Keratinocyte (primary cell): ENCODE measurements at regions not wholly inside any gene's neighbourhood (a gene's known extent, or its start where the extent isn't known, plus 50 kb on each side); places are given as distances from the start of the nearest gene placed in this dataset.

ENCODE experiments used
- CTCF ChIP-seq, 3 experiments: IDR thresholded peaks in 1 of 3; conservative IDR thresholded peaks in 1 of 3; optimal IDR thresholded peaks in 1 of 3; 2 replicates in 2 of 3; 3 replicates in 1 of 3; pipeline versions ENCODE3 to v1.5.1; 2011; ENCODE audit warnings: low read length in 3 of 3, mild to moderate bottlenecking in 3 of 3, moderate library complexity in 2 of 3, control low read depth in 1 of 3, inconsistent platforms in 1 of 3; ENCODE audit not compliant: insufficient read depth in 2 of 3; ENCODE audit errors: extremely low read depth in 1 of 3
- EZH2 ChIP-seq: IDR thresholded peaks from one replicate; pipeline ENCODE4 v1.6.1; 2012; ENCODE audit warnings: inconsistent platforms, mild to moderate bottlenecking, low read length, moderate library complexity

- TF ChIP-seq CTCF (optimal IDR thresholded peaks at IDR 0.05 in 1 of 3, IDR thresholded peaks at IDR 0.05 in 1 of 3, conservative IDR thresholded peaks at IDR 0.05 in 1 of 3; ENCODE audit: extremely low read depth in 1 of 3, insufficient read depth in 2 of 3, low read length in 3 of 3) (no peak), EZH2 (no peak)
These were observed 155.0 kb upstream of the KCTD1 start for GRCh38 chr18:26703170-26703930.
